PC-3 (cell line): ENCODE measurements at regions not wholly inside any gene's neighbourhood (a gene's known extent, or its start where the extent isn't known, plus 50 kb on each side); places are given as distances from the start of the nearest gene placed in this dataset.

Experiments
- ATAC-seq: fragments of 200-7000 bp; cut with Tn5 transposase; 2 replicates; pipeline ENCODE4 v1.9.1; 2020; ENCODE audit warnings: mild to moderate bottlenecking, moderate library complexity
- BruUV-seq: library from RNA; stranded (reverse); fragments of 400-500 nt; replicated peaks from 2 replicates; lab custom pipeline; 2021; lab: Mats Ljungman, UMichigan
- CTCF ChIA-PET: fragments of 300-600 bp; sonication (Branson Sonifier 250); formaldehyde crosslinking; loops from one replicate; lab custom pipeline; 2022; ENCODE audit warnings: antibody characterized with exemption; lab: Charles Lee
- POLR2A ChIA-PET: fragments of 300-600 bp; sonication (Branson Sonifier 250); formaldehyde crosslinking; loops from one replicate; lab custom pipeline; 2022; ENCODE audit warnings: antibody characterized with exemption; ENCODE audit not compliant: unreplicated experiment; lab: Charles Lee
- DNase-seq: peaks from one replicate; pipeline ENCODE4 v3.0.0-alpha.2; 2015
- H2AFZ ChIP-seq: fragments of 300-600 bp; sonication (generic); 2 replicates; pipeline ENCODE4 v1.6.0; 2016; ENCODE audit warnings: antibody characterized with exemption, low read length
- H3F3A ChIP-seq: fragments of 300-600 bp; sonication (generic); one replicate; pipeline ENCODE4 v1.6.0; 2017; ENCODE audit warnings: antibody characterized with exemption, low read length, control low read depth, mild to moderate bottlenecking; ENCODE audit not compliant: unreplicated experiment
- H3K27ac ChIP-seq: fragments of 300-600 bp; sonication (generic); 2 replicates; pipeline ENCODE4 v1.5.1; 2016; ENCODE audit warnings: mild to moderate bottlenecking, low read length
- H3K27me3 ChIP-seq: fragments of 300-600 bp; sonication (generic); 2 replicates; pipeline ENCODE4 v1.6.1; 2016; ENCODE audit warnings: low read length, mixed read lengths
- H3K36me3 ChIP-seq: fragments of 300-600 bp; sonication (generic); 2 replicates; pipeline ENCODE4 v1.6.1; 2016; ENCODE audit warnings: low read depth, mixed run types, low read length, mixed read lengths
- H3K4me1 ChIP-seq: fragments of 300-600 bp; sonication (generic); 2 replicates; pipeline ENCODE4 v1.5.1; 2016; ENCODE audit warnings: low read length; ENCODE audit not compliant: insufficient read depth
- H3K4me2 ChIP-seq: fragments of 300-600 bp; sonication (generic); 2 replicates; pipeline ENCODE4 v1.6.0; 2016; ENCODE audit warnings: low read length
- H3K4me3 ChIP-seq: fragments of 300-600 bp; sonication (generic); 2 replicates; pipeline ENCODE4 v1.5.1; 2016; ENCODE audit warnings: mild to moderate bottlenecking, low read length, mixed read lengths
- H3K79me2 ChIP-seq: fragments of 300-600 bp; sonication (generic); 2 replicates; pipeline ENCODE4 v1.6.1; 2017; ENCODE audit warnings: low read length, mixed read lengths
- H3K9ac ChIP-seq: fragments of 300-600 bp; sonication (generic); 2 replicates; pipeline ENCODE4 v1.6.0; 2016; ENCODE audit warnings: mild to moderate bottlenecking, low read length
- H3K9me2 ChIP-seq: fragments of 300-600 bp; sonication (generic); replicated peaks from 2 replicates; pipeline ENCODE4 v1.6.1; 2016; ENCODE audit warnings: mixed run types, low read length, mixed read lengths
- H3K9me3 ChIP-seq: fragments of 300-600 bp; sonication (generic); 2 replicates; pipeline ENCODE4 v1.6.1; 2016; ENCODE audit warnings: low read length, mixed read lengths
- H4K20me1 ChIP-seq: fragments of 300-600 bp; sonication (generic); 2 replicates; pipeline ENCODE4 v1.6.1; 2016; ENCODE audit warnings: low read length, mixed read lengths
- CTCF ChIP-seq: fragments of 300-600 bp; sonication (generic); conservative IDR thresholded peaks from 2 replicates; pipeline ENCODE4 v1.5.1; 2017; ENCODE audit warnings: antibody characterized with exemption, low read depth, mild to moderate bottlenecking, low read length
- EZH2 ChIP-seq: fragments of 300-600 bp; sonication (generic); IDR thresholded peaks from one replicate; pipeline ENCODE4 v1.6.1; 2017; ENCODE audit warnings: antibody characterized with exemption, mild to moderate bottlenecking, low read length; ENCODE audit not compliant: unreplicated experiment
- EZH2phosphoT487 ChIP-seq: fragments of 300-600 bp; sonication (generic); IDR thresholded peaks from 2 replicates; pipeline ENCODE4 v1.6.1; 2018; ENCODE audit warnings: mild to moderate bottlenecking, antibody characterized with exemption, low read length, borderline replicate concordance
- intact Hi-C: fragments of 100-400 bp; cut with micrococcal nuclease; formaldehyde crosslinking; loops from 2 replicates; pipeline ENCODE4 v1.9.0; 2023

GRCh38 chr9:135414293-135414692 lies 65.3 kb upstream of the PPP1R26 start:
- no peaks in the 10 kb centered on the region for H3K4me1 ChIP-seq
- no TSS peak for BruUV-seq
- TF ChIP-seq EZH2phosphoT487 = no peak
- TF ChIP-seq EZH2 = no peak
- TF ChIP-seq CTCF = no peak
- H3K9ac ChIP-seq = no peak overlapping the region
- H3K27ac ChIP-seq = no peak overlapping the region
- no peak overlapping the region for H3K4me3 ChIP-seq
- ChIA-PET CTCF (no interaction called here), POLR2A (no interaction called here)
- H3K36me3 ChIP-seq = no peaks in the 10 kb centered on the region
- no peaks in the 10 kb centered on the region for H3F3A ChIP-seq
- no peaks in the 10 kb centered on the region for H4K20me1 ChIP-seq
- intact Hi-C loops = no loop called here
- no peak overlapping the region for H2AFZ ChIP-seq
- no peak for ATAC-seq
- H3K9me2 ChIP-seq = no peaks in the 10 kb centered on the region
- H3K9me3 ChIP-seq = no peaks in the 10 kb centered on the region
- no peak overlapping the region for H3K4me2 ChIP-seq
- no peaks in the 10 kb centered on the region for H3K79me2 ChIP-seq
- DNase-seq = no peak
- H3K27me3 ChIP-seq = no peaks in the 10 kb centered on the region

- Histone ChIP-seq H3K36me3 (no peaks in the 10 kb centered on the region), H3K4me3 (no peak overlapping the region), H4K20me1 (no peaks in the 10 kb centered on the region), H3K9me3 (no peaks in the 10 kb centered on the region), H2AFZ (no peak overlapping the region), H3K27ac (no peak overlapping the region), H3K4me1 (no peaks in the 10 kb centered on the region), H3F3A (no peaks in the 10 kb centered on the region), H3K4me2 (no peak overlapping the region), H3K27me3 (no peaks in the 10 kb centered on the region), H3K9me2 (no peaks in the 10 kb centered on the region), H3K79me2 (no peaks in the 10 kb centered on the region), H3K9ac (no peak overlapping the region)
- BruUV-seq = no TSS peak
- intact Hi-C loops = no loop called here
- TF ChIP-seq EZH2 = no peak
- no peak for TF ChIP-seq EZH2phosphoT487
- no peak for TF ChIP-seq CTCF
- no peak for ATAC-seq
- ChIA-PET CTCF (no interaction called here), POLR2A (no interaction called here)
- no peak for DNase-seq
Measured at GRCh38 chr9:135415586-135415985, 64.0 kb upstream of the PPP1R26 start.

GRCh38 chr9:135416664-135417290 lies 62.8 kb upstream of the PPP1R26 start:
- Histone ChIP-seq H3K9ac (no peak overlapping the region), H3K9me3 (no peaks in the 10 kb centered on the region), H2AFZ (no peak overlapping the region), H3K79me2 (no peaks in the 10 kb centered on the region), H4K20me1 (no peaks in the 10 kb centered on the region), H3K4me2 (no peak overlapping the region), H3K9me2 (no peaks in the 10 kb centered on the region), H3K36me3 (no peaks in the 10 kb centered on the region), H3K4me1 (no peaks in the 10 kb centered on the region), H3K4me3 (no peak overlapping the region), H3K27me3 (no peaks in the 10 kb centered on the region), H3K27ac (no peak overlapping the region), H3F3A (no peaks in the 10 kb centered on the region)
- ChIA-PET POLR2A (no interaction called here), CTCF (no interaction called here)
- intact Hi-C loops = no loop called here
- ATAC-seq (no peak), DNase-seq (no peak)
- BruUV-seq = no TSS peak
- TF ChIP-seq EZH2 (no peak), CTCF (no peak), EZH2phosphoT487 (no peak)
